Kidney tubule cell (primary cell): ENCODE measurements at regions not wholly inside any gene's neighbourhood (a gene's known extent, or its start where the extent isn't known, plus 50 kb on each side); places are given as distances from the start of the nearest gene placed in this dataset.
A peak's percentile ranks its signal among the peaks of the same experiment; 100 is the strongest.

Experiments
- DNase-seq: peaks from one replicate; pipeline ENCODE4 v3.0.0-alpha.2; 2018; ENCODE audit warnings: low spot score

DNA sequence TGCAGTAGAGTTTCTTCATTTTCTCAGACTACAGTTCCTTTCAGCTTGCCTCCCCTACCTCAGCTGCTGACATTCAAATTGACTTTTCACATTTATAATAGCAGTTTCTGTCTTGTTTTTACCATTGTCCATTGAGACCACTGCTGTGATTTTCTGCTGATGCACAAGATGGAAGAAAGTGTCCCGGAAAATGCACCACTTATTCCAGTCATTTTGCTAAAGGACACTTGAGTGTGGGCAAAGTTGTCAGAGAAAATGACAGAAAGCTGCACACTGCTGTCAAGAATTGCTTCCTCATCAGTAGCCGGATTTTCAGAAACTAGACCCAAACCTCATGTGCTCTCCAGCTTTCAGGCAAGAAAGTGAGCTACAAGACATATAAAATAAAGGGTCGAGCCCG lies 546.2 kb upstream of the SETBP1 start:
- DNase-seq = no peak

DNA sequence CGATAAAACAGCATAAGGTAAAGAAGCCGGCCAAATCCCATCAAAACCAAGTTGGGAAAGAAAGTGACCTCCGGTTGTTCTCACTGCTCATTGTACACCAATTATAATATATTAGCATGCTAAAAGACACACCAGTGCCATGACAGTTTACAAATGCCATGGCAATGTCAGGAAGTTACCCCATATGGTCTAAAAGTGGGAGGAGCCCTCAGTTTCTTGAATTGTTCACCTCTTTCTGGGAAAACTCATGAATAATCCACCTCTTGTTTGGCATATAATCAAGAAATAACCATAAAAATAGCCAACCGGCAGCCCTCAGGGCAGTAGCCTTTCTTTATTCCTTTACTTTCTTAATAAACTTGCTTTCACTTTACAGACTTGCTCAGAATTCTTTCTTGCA lies 544.9 kb upstream of the SETBP1 start:
- DNase-seq = no peak

DNA sequence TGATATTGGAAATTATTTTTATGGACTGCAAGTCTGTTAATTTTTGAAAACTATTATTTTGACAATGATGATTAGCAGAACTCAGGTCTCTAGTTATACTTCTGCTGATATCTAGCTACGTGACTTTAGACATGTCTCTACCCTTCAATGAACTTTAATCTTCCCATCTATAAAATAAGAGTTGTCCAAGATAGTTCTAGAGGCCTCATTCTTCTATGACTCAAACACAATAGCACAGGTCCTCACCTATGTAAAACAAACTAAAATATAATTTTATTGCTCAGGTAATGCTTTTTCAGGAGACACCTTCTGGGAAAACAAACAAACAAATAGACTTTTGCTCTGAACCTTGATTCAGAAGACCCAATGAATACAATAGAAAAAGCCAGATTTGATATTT lies 544.4 kb upstream of the SETBP1 start:
- no peak for DNase-seq

DNA sequence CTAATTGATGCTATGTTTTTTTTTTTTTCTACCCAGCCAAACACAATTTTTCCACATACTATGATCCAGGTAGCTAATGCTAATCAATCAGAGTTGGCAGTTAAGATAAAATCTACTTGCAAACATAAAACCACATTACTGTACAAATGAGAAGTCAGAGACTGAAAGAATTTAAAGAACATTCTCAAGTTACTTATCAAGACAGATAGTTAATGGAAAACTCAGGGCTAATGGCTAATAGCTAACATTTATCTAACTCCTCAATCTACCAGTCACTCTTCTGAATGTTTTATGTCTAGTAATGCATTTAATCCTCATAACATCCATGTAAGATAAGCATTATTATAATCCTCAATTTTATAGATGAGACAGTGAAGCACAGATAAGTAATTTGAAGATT lies 537.6 kb upstream of the SETBP1 start:
- DNase-seq = peak; percentile 75

DNA sequence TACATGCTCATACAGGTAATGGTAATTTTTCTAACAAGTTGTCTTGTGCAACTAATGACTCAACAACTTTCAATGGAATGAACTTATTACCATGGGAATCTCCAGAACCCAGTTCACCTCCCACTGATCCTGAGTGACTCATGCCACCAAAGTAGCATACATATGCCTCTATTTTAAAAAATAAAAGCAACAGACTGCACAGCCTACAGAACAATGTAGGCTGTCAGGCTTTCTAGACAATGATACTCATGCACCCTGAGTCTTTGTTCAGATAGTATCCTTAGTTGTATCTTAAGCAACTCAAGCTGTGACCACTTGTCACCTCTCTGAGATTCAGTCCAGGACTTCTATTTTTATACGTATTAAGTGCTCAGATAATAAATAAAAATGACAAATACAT lies 531.0 kb upstream of the SETBP1 start:
- peak; percentile 88 for DNase-seq

DNA sequence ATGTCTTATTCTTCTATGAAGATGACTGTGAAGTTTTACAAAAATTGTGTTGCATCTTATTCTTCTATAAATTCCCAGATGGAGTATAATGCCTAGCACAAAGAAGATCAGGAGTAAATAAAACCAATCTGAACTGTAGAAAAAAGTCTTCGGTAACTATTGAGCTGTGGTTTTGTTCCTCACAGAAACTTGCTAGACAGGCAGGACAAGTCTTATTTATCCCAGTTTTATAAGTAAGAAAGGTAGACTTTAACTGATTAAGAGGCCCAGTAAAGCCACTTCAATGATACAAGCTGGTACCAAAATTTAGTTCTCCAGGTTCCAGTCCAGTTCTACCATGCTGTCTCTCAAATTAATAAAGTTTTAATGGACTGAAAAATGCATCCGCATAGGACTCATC lies 526.7 kb upstream of the SETBP1 start:
- DNase-seq = no peak

DNA sequence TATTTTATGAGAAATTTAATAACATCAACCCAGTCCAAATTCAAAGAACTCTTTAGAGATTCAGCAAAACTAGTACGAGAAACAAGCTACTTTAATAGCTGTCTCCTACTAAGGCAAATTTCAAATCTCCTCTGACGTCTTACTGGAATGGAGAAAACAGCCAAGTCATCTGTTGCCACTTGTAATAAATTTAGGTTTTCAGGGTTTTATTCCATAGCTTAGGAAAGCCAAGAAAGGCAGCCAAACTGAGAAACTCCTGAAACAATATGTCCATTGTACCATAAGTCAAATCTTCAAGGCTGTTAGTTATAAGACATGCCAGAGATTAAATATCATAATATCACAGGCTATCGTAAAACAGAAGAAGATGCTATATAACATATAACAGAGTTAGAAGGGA lies 524.6 kb upstream of the SETBP1 start:
- no peak for DNase-seq

DNA sequence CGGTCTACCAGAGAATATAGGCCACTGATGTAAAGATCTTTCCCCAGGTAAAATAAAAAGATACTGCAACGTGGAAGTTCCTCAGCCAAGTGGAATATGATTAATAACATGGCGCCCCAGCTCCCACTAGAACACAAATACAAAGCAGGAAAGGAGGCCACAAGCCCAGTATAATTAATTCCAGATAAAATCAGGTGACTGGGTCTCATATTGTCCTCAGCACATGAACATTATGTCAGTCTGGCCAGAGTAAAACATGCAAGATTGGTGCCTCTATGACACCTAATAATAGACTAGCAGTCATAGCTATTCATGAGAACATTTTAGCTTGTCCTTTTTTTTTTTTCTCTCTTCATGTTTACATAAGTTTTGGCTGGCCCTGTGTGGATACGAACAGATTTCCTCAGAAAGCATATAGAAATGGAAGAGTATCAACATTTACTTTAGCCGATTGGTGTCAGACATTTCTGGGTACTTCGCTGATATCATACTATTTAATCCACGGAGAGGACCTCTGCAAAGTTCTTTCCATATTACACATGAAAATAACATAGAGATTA lies 523.8 kb upstream of the SETBP1 start:
- no peak for DNase-seq

DNA sequence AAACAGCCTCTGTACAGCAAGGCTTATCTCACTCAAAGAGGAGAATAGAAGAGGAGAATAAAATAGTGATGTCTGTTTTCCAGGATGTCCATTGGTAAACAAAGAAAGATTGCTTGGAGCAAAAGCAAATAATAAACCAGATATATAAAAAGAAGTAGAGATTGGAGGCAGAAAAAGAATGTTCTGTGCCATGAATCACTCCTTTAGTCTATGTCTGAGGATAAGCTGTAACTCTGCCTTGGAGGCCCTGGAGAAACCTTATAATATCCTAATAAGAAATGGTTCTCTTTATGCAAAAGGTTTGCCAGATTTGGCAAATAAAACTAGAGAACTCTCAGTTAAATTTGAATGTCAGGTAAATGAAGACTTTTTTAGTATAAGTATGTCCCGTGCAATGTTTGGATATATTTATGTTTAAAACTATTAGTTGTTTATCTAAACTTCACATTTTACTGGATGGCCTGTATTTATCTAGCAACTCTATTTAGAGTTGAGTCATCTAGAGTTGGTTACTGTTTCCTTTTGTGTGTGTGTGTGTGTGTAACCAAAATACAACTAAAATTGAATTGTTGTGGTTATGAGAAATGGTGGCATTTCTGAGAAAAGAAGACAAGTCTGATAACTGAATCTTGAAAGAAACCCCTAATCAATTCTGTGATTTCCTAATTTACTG lies 510.3 kb upstream of the SETBP1 start:
- DNase-seq = no peak

DNA sequence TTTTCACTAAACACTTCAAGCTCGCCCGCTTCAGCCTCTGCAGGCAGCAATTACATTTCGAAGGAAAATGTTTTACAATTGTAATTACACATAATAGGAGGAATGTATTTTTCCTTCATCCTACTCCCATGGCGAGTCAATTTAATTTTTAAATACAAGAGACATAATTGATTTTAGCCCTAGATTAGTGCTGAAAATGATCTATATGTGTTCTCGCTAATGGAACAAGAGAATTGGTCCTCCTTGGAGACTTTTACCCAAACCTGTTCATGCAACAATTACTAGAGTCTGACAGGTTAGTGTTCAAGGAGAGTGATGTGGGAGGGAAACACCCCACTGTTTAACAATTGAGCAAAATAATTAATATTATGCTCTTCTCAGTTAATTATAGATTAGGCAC lies 509.4 kb upstream of the SETBP1 start:
- DNase-seq = no peak

DNA sequence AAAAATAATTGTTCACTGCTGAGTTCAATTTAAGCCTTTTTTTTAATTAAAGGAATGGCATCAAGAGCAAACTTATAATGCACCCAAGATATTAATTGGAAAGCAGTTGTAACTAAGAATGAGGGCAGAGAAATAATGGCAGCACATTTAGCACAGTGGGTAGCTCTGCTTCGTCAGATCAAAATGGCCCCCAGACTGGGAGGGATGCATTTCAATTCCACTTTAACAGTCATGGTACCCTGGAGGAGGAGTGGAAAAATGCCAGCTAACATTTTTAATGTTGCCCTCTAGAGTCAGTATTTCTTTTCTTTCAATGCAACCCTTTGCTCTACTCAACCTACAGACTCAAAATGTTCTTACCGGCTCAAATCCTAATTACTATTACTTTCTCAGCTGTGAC lies 504.8 kb upstream of the SETBP1 start:
- DNase-seq = no peak

DNA sequence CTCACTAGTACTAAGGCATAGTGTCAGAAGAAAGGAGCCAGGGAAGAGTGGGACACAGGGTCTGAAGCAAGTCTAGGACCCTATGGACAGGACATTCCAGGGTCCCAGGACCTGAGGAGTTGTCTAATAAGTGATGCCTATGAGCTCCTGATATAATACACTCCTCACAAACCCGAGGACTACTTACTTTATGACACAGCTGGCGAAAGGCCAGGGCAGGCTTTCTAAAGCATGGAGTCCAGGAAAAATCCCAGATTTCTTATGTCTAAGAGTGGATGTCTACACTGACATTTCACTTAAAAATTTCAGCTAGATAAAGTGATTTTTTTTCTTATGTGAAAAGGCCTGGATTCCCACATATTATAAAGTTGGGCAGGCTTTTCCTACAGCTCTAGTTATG lies 502.2 kb upstream of the SETBP1 start:
- DNase-seq = no peak

DNA sequence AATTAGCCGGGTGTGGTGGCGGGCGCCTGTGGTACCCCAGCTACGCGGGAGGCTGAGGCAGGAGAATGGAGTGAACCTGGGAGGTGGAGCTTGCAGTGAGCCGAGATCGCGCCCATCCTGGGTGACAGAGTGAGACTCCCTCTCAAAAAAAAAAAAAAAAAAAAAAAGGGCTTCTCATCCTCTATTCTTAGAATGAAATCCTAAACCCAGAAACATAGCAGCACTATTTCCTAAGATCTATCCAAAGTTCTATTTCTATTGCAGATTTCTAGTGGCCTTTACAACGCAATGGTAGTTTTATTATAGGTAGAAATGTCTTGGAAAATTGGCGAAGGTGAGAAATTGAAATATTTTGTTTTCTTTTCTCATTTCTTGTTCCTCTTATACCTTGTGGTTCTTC lies 501.0 kb upstream of the SETBP1 start:
- DNase-seq = no peak

DNA sequence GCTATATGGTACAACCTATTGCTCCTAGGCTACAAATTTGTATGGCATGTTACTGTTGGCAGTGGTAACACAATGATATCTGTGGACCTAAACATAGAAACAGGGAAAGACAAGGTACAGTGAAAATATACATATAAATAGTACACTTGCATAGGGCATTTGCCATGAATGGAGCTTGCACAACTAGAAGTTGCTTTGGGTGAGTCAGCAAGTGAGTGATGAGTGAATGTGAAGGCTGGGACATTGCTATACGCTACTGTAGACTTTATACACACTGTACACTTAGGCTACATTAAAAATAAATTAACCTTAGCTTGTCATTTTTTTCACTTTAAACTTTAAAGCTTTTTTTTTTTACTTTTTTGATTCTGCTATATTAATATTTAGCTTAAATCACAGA lies 500.0 kb upstream of the SETBP1 start:
- DNase-seq = no peak

DNA sequence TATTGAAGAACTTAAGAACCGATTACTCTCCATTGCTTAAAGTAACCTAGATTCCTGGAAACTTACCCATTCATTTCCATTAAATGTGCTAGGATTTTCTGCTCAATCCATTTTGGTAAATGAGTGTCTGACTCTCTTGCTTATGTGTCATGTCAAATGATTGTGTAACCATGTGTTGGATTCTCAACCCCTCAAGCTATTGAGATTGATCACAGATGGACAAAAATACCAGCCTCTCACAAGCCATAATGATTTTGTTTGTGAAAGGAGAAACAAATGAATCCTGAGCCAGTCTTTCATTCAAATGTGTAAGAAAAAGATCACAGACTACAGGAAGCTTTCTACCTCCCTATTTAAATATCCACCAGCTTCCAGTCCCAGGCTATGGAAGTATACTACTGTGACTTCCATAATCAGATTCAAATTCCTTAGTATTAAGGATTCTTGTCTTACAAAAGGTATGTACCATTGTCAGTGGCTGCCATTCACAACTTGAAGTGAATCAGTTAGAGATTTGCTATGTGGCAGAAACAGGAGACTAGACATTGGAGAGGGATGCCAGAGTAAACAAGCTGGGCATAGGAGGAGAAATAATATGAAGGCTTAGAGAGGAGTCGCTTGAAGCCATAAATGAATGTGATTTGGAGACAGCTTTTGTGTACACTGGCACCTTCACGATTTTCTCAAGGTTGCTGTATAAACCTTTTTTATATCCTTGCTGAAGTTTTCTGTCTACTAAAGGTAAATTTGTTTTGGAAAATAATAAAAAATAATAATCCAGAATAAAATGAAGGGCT lies 498.5 kb upstream of the SETBP1 start:
- DNase-seq = no peak

DNA sequence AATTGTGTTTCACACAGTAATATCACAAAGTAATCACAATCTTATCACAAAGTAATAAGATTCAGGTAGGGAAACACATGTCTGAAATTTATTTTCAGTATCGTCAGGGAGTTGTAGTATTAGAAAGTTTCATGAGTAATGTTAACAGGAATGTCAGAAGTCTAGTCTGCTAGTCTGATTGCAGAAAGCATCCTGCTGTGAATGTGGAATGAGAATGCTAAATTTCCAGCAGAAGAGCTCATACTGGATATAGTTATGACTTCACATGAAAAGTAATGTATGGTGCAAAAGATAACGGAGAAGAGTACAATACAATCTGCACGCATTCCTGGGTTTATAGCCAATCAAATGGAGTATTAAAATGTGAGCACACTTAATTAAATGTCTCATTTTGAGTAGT lies 494.7 kb upstream of the SETBP1 start:
- DNase-seq = peak; percentile 8

DNA sequence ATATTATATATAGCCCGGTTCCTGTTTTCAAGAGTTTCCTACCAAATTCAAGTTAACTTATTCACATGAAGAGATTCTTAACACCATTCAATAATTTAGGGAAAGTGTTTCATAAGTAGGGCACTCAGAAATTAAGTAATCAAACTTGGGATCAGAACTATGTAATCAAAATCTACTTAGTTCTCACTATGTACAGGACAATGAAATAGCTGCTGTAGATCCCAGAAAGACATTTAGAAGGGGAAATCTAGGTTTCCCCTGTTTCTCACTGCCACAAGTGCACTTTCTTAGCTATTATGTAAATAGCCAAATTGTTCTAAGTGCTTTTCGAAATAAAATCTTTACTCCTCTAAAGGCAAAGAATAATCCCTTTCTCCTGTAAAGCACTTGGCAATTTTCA lies 493.6 kb upstream of the SETBP1 start:
- DNase-seq = no peak

DNA sequence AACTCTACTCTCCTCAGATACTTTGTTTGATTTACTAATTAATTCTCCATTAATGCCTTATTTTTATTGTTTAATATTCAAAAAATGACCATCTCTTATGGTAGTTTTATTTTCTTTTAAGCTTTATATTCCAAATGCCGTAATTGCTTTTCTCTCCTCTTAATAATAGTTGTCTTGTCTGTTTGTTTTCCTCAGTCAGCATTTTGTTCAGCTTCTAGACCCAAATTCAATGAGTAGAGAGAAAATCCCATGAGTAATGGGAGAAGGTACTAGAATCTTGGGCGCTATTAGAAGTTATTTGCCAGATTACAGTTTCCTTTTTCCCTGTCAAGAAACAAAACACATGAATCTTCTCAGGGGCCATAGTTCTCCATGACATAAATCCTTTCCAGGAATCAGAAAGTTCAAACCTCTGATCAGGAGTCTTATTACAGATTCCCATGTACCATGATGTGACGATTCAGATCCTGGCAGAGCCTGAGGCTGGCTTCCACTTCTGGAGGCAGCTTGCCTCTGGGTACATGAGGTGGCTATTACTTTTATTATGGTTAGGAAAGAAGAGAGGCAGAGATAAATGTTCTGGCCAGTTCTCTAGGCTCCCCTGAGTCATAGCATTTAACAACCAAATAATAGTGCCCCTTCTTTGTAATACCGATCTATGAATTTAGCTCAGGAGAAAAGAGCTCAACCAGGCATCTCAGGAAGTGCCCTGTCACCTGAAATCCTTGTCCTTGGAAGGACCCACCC lies 485.1 kb upstream of the SETBP1 start:
- DNase-seq = no peak

DNA sequence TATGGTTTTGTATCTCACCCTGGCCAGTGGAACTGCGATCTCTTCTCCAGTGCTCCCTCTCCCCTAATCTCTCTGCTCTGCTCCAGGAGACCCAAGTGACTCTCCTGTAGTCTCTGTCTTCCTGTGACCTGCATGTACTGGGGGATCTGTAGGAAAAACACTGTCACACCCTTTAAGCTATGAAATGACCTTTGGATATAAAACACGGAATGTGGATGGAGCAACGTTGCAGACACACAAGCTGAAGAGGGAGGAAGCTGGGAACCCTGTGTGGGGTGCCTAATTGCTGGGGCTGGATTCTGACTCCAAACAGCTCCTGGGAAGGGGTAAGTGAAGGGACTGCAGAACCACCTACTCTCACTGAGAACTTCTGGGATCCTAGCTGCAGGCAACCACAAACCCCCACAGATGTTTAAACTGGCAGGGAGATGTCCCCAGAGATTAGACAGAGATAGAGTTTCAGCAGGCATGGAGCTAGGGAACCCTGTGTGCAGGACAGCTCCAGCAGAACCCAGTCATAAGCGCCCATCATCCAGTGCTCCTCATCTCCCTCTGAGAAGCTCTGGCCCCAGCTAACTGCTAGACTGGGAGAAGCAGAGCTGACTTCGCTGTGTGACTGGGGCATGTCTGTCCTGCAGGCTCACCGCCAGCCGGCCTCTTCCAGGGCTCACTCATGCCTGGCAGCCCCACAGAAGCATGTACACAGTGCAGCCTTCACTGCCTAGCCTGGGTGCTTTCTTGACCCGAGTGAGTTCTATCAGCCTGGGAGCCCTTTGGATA lies 482.7 kb upstream of the SETBP1 start:
- DNase-seq = no peak

DNA sequence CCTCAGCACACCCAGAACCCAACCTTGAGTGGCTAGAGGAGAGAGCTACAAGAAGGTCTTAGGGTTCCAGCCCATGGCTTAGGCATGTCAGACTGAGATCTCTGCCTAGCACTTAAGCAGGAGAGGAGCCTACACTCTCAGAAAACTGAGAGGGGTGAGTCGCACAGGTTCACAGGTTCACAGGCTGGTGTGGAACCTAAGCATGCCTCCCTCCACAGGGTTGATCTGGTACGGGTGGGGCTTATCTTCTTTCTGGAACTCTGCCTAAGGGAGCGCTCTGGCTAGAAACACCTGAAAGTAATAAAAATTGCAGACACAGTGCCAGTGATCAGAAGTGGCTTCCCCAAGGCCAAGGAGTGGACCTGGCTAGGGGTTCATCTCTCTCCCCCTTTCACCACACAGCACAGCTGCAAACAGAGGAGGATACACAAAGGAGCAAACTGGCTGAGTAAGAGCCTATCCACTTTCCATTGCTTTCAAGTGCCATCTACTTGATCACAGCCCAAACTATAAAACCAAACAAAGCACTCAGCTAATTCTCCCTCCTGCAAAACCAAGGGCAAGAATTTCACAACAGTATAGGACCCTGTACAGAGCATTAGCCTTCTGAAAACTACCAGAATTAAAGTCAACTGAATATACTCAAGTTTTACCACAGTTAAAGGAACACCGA lies 481.9 kb upstream of the SETBP1 start:
- no peak for DNase-seq

DNA sequence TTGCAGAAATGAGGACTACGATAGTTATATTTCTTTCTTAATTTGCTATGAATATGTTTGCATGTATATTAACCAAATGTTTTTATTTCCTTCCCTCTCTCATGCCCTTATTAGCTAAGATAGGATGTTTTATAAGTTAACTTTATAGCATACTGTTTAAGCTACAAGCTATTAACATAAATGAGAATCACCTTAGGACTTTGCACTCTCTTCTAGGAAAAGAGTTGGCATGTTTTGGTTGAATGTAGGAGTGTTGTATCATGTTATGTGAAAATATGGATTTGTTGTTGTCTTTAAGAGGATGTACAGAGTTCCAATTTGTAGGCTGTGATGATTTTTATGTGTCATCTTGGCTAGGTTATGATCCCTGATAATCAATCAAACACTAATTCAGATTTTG lies 467.4 kb upstream of the SETBP1 start:
- no peak for DNase-seq

DNA sequence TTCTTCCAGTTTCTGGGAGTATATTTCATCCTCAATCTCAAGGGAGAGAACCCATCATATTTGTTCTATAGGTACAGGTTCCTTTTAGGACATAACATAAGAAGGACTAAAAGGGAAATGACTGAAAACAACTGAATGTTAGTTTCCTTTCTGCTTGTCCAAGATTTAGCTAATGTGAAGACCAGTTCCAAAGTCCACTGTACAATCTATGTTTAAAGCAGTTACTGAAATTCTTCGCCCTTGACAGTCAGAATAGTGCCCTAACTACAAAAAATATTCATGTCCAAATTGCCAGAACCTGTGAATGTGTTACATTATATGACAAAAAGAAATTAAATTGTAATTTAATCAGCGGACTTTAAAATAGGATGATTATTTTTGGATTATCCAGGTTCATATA lies 466.3 kb upstream of the SETBP1 start:
- no peak for DNase-seq
